Adrenal gland (tissue), 9 donors: ENCODE measurements at regions not wholly inside any gene's neighbourhood (a gene's known extent, or its start where the extent isn't known, plus 50 kb on each side); places are given as distances from the start of the nearest gene placed in this dataset.

Source experiments
- DNase-seq, 7 donors: peaks; one replicate each; pipeline ENCODE4 v3.0.0-alpha.2; 2019 to 2020
- H3K27ac ChIP-seq, 5 donors: fragments of 200-600 bp; sonication (generic) in 4 of 5; 1 replicate in 3 of 5; 2 replicates in 2 of 5; pipeline versions ENCODE4 v1.5.1 to v1.8.0; 2016 to 2020; ENCODE audit warnings: mild to moderate bottlenecking in 1 of 5
- H3K27me3 ChIP-seq: fragments of 200-600 bp; 2 replicates; pipeline ENCODE4 v1.8.0; 2021
- H3K36me3 ChIP-seq, 2 donors: fragments of 200-600 bp; replicated peaks in 1 of 2; 1 replicate in 1 of 2; 2 replicates in 1 of 2; pipeline versions ENCODE4 v1.5.1 to v1.8.0; 2018 to 2022
- H3K4me1 ChIP-seq, 2 donors: fragments of 200-600 bp; replicated peaks in 1 of 2; 1 replicate in 1 of 2; 2 replicates in 1 of 2; pipeline versions ENCODE4 v1.5.1 to v1.8.0; 2018 to 2021
- H3K4me3 ChIP-seq, 4 donors: fragments of 200-600 bp; sonication (generic) in 3 of 4; one replicate each; pipeline ENCODE4 v1.5.1; 2016 to 2018
- H3K9me3 ChIP-seq, 3 donors: fragments of 200-600 bp; sonication (generic) in 1 of 3; replicated peaks in 1 of 3; 1 replicate in 2 of 3; 2 replicates in 1 of 3; pipeline versions ENCODE4 v1.5.1 to v1.8.0; 2016 to 2021
- CTCF ChIP-seq, 6 experiments: fragments of 450-650 bp in 4 of 6; fragments of 200-600 bp in 2 of 6; sonication (generic) in 1 of 6; IDR thresholded peaks; 1 replicate in 5 of 6; 2 replicates in 1 of 6; pipeline versions ENCODE4 v1.5.1 to v1.8.0; 2016 to 2021; ENCODE audit warnings: antibody characterized with exemption in 6 of 6, mild to moderate bottlenecking in 2 of 6, moderate library complexity in 1 of 6
- POLR2A ChIP-seq, 2 donors: fragments of 450-650 bp; IDR thresholded peaks; one replicate each; pipeline ENCODE4 v1.6.1; 2017; ENCODE audit warnings: antibody characterized with exemption in 2 of 2, mild to moderate bottlenecking in 2 of 2, moderate library complexity in 1 of 2
- WGBS, 4 donors: extraction: QIAGEN DNeasy Blood & Tissue Kit in 2 of 4; methylation state at CpG; one replicate each; pipeline versions ENCODE4 v1.1.5 to v1.1.7; 2013 to 2017; 5-methylcytosine and 5-hydroxymethylcytosine counted together
- intact Hi-C, 2 donors: fragments of 100-400 bp; cut with DNase I; formaldehyde crosslinking; loops; one replicate each; pipeline versions ENCODE4 v1.14.1 to v1.15.0; 2022 to 2023
- donor health status: healthy with polysubstance abuse.
- donor health status: Bipolar disorder and iron deficiency.
- donor health status: DM: yes; HTN: yes; CAD: no.
- donor health status: DM: no; HTN: no; CAD: no.
- donor health status: DM: no; HTN: no; CAD: no.

GRCh38 chr3:71905426-71905825, 120.5 kb upstream of the PROK2 start:
- H3K9me3 ChIP-seq, result no peaks in the 10 kb centered on the region
- 81 to 92% (median 85%) methylated on average over 5 of the region's 5 CpGs for WGBS, 4 donors
- no peak overlapping the region for H3K4me3 ChIP-seq
- H3K27ac ChIP-seq, result no peak overlapping the region
- intact Hi-C loops, result no loop called here
- H3K36me3 ChIP-seq, result no peaks in the 10 kb centered on the region
- H3K27me3 ChIP-seq, result no peaks in the 10 kb centered on the region
- no peak for DNase-seq
- TF ChIP-seq CTCF (IDR thresholded peaks at IDR 0.05) (no peak), POLR2A (IDR thresholded peaks at IDR 0.05) (no peak)
- no peaks in the 10 kb centered on the region for H3K4me1 ChIP-seq

DNA sequence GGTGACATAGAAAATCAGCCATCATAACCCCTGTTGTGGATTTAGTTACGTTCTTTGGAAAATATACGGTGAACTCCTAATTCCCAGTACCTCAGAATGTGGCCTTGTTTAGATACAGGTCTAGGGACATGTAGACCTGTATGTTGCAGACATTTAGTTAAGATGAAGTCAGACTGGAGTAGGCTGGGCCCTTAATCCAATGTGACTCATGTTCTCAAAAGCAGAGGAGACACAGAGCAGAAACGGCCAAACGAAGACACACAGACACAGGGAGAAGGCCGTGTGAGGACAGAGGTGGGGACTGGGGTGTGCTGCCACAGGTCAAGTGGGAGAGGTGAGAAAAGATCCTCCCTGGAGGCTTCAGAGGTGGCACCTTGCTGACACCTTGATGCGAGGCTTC, 119.0 kb upstream of the PROK2 start:
- no peaks in the 10 kb centered on the region for H3K4me1 ChIP-seq
- no peaks in the 10 kb centered on the region for H3K9me3 ChIP-seq
- 85 to 90% (median 88%) methylated on average over 6 of the region's 6 CpGs for WGBS, 4 donors
- H3K4me3 ChIP-seq, result no peak overlapping the region
- DNase-seq, result no peak
- TF ChIP-seq POLR2A (IDR thresholded peaks at IDR 0.05) (no peak), CTCF (IDR thresholded peaks at IDR 0.05) (no peak)
- intact Hi-C loops, result no loop called here
- no peaks in the 10 kb centered on the region for H3K27me3 ChIP-seq
- no peaks in the 10 kb centered on the region for H3K36me3 ChIP-seq
- H3K27ac ChIP-seq, result no peak overlapping the region

DNA sequence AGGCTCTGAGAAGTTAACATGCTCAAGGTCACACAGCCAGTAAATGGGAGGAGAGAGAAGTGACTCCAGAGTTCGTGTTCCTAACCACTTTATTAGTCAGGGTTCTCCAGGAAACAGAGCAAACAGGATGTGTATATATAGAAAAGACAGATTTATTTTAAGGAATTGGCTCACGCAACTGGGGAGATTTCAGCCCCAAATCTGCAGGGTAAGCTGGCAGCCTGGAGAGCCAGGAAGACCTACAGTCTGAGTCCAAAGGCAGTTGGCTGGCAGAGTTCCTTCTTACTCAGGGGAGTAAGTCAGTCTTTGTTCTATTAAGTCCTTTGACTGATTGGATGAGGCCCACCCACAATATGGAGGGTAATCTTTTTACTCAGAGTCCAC, 118.2 kb upstream of the PROK2 start:
- 32 to 35% (median 33%) methylated on average over 2 of the region's 2 CpGs for WGBS, 4 donors
- Histone ChIP-seq H3K36me3 (no peaks in the 10 kb centered on the region), H3K4me3 (no peak overlapping the region), H3K9me3 (no peaks in the 10 kb centered on the region), H3K27me3 (no peaks in the 10 kb centered on the region), H3K27ac (no peak overlapping the region), H3K4me1 (no peaks in the 10 kb centered on the region)
- intact Hi-C loops, result no loop called here
- peak in 4 of 7 donors; percentile 19 to 37 (median 28) for DNase-seq
- TF ChIP-seq POLR2A (IDR thresholded peaks at IDR 0.05), result no peak

DNA sequence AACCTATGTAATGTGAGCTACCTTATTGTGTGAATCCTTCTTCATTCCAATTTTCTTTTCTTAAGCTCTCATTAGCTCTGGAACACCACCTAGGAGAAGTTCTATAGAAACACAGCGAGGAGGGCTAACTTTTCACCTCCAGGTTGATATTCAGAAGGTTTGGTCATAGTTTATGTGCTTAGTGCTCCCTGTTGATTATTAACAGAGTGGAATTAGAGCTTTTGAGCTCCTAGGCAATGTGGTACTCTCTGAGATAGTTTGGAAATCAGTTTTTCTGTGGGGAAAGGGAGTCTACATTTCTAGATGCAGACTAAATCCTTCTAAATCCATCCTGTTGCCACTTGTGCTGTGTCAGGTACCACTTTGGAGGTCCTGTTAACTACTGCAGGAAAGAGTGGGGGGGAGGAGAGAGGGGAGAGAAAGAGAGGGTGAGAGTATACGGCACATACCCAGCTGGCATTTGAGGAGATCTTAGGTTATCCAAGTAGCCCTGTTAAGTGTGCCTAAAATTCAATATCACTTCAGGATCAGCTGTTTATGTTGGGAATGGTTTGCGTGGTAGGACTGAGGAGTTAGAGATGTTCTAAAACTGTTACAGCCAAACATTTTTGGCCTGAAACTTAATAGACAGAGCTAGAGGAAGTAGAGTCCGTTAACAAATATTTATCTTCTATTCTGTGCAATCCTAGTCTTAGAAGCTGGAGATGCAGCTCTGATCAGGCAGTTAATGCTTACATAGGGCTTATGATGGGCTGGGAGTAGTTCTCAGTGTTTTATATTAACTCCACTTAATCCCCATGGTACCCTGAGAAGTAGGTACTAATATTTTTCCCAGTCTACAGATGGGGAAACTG, 117.5 kb upstream of the PROK2 start:
- Histone ChIP-seq H3K9me3 (no peaks in the 10 kb centered on the region), H3K4me3 (no peak overlapping the region), H3K27ac (no peak overlapping the region), H3K27me3 (no peaks in the 10 kb centered on the region), H3K4me1 (no peaks in the 10 kb centered on the region), H3K36me3 (no peaks in the 10 kb centered on the region)
- no peak for TF ChIP-seq CTCF (IDR thresholded peaks at IDR 0.05)
- TF ChIP-seq POLR2A (IDR thresholded peaks at IDR 0.05), result no peak
- no peak for DNase-seq
- WGBS, 4 donors, result 78 to 83% (median 81%) methylated on average over 4 of the region's 4 CpGs
- intact Hi-C loops, result no loop called here

- Histone ChIP-seq H3K27me3 (no peaks in the 10 kb centered on the region), H3K36me3 (no peaks in the 10 kb centered on the region), H3K9me3 (no peaks in the 10 kb centered on the region), H3K4me1 (no peaks in the 10 kb centered on the region), H3K4me3 (no peak overlapping the region), H3K27ac (no peak overlapping the region)
- WGBS, 4 donors, result 85 to 92% (median 88%) methylated on average over 9 of the region's 9 CpGs
- no peak for DNase-seq
- intact Hi-C loops, result no loop called here
- TF ChIP-seq CTCF (IDR thresholded peaks at IDR 0.05) (no peak), POLR2A (IDR thresholded peaks at IDR 0.05) (no peak)
Observed at GRCh38 chr3:71901645-71902044, 116.7 kb upstream of the PROK2 start.
